ENCODE measurements at regions not wholly inside any gene's neighbourhood (a gene's known extent, or its start where the extent isn't known, plus 50 kb on each side); places are given as distances from the start of the nearest gene placed in this dataset.

- 61% methylated on average over 16 of the region's 16 CpGs for WGBS
- Histone ChIP-seq H3K27ac (ENCODE audit: low read depth in 1 of 2, low read length in 2 of 2) (peak overlapping the region; percentile 9 to 64), H3K9ac (ENCODE audit: low read depth in 1 of 2, low read length in 2 of 2) (peak overlapping the region in 1 of 2 donors; percentile 11), H3K4me1 (ENCODE audit: control insufficient read depth in 4 of 4, insufficient read depth in 4 of 4, low read length in 3 of 4) (peaks cover 0 to 5% (median 2%) of the 10 kb centered on the region in 4 donors), H3K9me3 (ENCODE audit: control insufficient read depth in 4 of 4, low read length in 3 of 4) (no peaks in the 10 kb centered on the region), H3K36me3 (ENCODE audit: control insufficient read depth in 4 of 4, insufficient read depth in 3 of 4, low read depth in 1 of 4, low read length in 3 of 4) (peaks cover 0 to 6% (median 0%) of the 10 kb centered on the region in 4 donors), H3K4me3 (ENCODE audit: low read depth in 1 of 3, low read length in 3 of 3) (peak overlapping the region; percentile 25 to 29 (median 26)), H3K27me3 (ENCODE audit: control insufficient read depth in 4 of 4, insufficient read depth in 4 of 4, low read length in 3 of 4) (no peaks in the 10 kb centered on the region)
- TF ChIP-seq ZBTB33 (IDR thresholded peaks at IDR 0.05) (no peak), RAD21 (IDR thresholded peaks at IDR 0.05) (no peak), HNF4G (IDR thresholded peaks at IDR 0.05) (no peak), RXRA (IDR thresholded peaks at IDR 0.05) (peak in 1 of 2 donors; percentile 9), EGR1 (IDR thresholded peaks at IDR 0.05; ENCODE audit: low read depth in 2 of 2) (no peak), SP1 (IDR thresholded peaks at IDR 0.05) (no peak), HNF4A (conservative IDR thresholded peaks at IDR 0.05) (peak in 1 of 2 donors; percentile 12), YY1 (IDR thresholded peaks at IDR 0.05) (no peak), GABPA (IDR thresholded peaks at IDR 0.05 in 1 of 2, conservative IDR thresholded peaks at IDR 0.05 in 1 of 2) (no peak), NR2F2 (IDR thresholded peaks at IDR 0.05) (peak; percentile 36), FOXA1 (IDR thresholded peaks at IDR 0.05) (no peak), MAX (IDR thresholded peaks at IDR 0.05) (no peak), FOXA2 (IDR thresholded peaks at IDR 0.05) (no peak), JUND (IDR thresholded peaks at IDR 0.05) (no peak), TAF1 (conservative IDR thresholded peaks at IDR 0.05) (no peak), ATF3 (IDR thresholded peaks at IDR 0.05) (no peak)
- DNase-seq (ENCODE audit: low spot score), result no peak
Measured at GRCh38 chr18:46215902-46216723, 111.9 kb downstream of the HAUS1 start.

GRCh38 chr18:46220116-46220515 lies 115.9 kb downstream of the HAUS1 start:
- WGBS, result 97% methylated on average over 3 of the region's 3 CpGs
- H3K9ac ChIP-seq (ENCODE audit: low read depth in 1 of 2, low read length in 2 of 2), result no peak overlapping the region
- H3K4me1 ChIP-seq (ENCODE audit: control insufficient read depth in 4 of 4, insufficient read depth in 4 of 4, low read length in 3 of 4), result peaks cover 0 to 7% (median 0%) of the 10 kb centered on the region in 4 donors
- no peak overlapping the region for H3K27ac ChIP-seq (ENCODE audit: low read depth in 1 of 2, low read length in 2 of 2)
- no peaks in the 10 kb centered on the region for H3K27me3 ChIP-seq (ENCODE audit: control insufficient read depth in 4 of 4, insufficient read depth in 4 of 4, low read length in 3 of 4)
- TF ChIP-seq TAF1 (conservative IDR thresholded peaks at IDR 0.05) (no peak), SP1 (IDR thresholded peaks at IDR 0.05) (no peak), RAD21 (IDR thresholded peaks at IDR 0.05) (no peak), FOXA2 (IDR thresholded peaks at IDR 0.05) (no peak), ATF3 (IDR thresholded peaks at IDR 0.05) (no peak), FOXA1 (IDR thresholded peaks at IDR 0.05) (no peak), ZBTB33 (IDR thresholded peaks at IDR 0.05) (no peak), JUND (IDR thresholded peaks at IDR 0.05) (no peak), GABPA (IDR thresholded peaks at IDR 0.05 in 1 of 2, conservative IDR thresholded peaks at IDR 0.05 in 1 of 2) (no peak), YY1 (IDR thresholded peaks at IDR 0.05) (no peak), HNF4A (conservative IDR thresholded peaks at IDR 0.05) (no peak), MAX (IDR thresholded peaks at IDR 0.05) (no peak), CTCF (IDR thresholded peaks at IDR 0.05; ENCODE audit: low read depth, low read length, missing input control) (no peak)
- no peak overlapping the region for H3K4me3 ChIP-seq (ENCODE audit: low read depth in 1 of 3, low read length in 3 of 3)
- peaks cover 0 to 9% (median 0%) of the 10 kb centered on the region in 4 donors for H3K36me3 ChIP-seq (ENCODE audit: control insufficient read depth in 4 of 4, insufficient read depth in 3 of 4, low read depth in 1 of 4, low read length in 3 of 4)
- DNase-seq (ENCODE audit: low spot score), result no peak
- no peaks in the 10 kb centered on the region for H3K9me3 ChIP-seq (ENCODE audit: control insufficient read depth in 4 of 4, low read length in 3 of 4)

Measured in liver (tissue), 8 donors.